SU-DHL-6 (cell line): ENCODE measurements at regions not wholly inside any gene's neighbourhood (a gene's known extent, or its start where the extent isn't known, plus 50 kb on each side); places are given as distances from the start of the nearest gene placed in this dataset.

Experiments used
- H2AFZ ChIP-seq: fragments of 200-600 bp; sonication (generic); 2 replicates; pipeline ENCODE4 v1.6.1; 2014; ENCODE audit warnings: low read depth, mild to moderate bottlenecking, moderate library complexity, mixed read lengths, antibody characterized with exemption, low read length; ENCODE audit not compliant: severe bottlenecking
- H3F3A ChIP-seq: fragments of 200-600 bp; shearing (Covaris generic); 2 replicates; pipeline ENCODE4 v1.6.0; 2016; ENCODE audit warnings: antibody characterized with exemption, mild to moderate bottlenecking; ENCODE audit not compliant: insufficient read depth
- H3K27ac ChIP-seq: fragments of 200-600 bp; sonication (generic); 2 replicates; pipeline ENCODE4 v1.5.1; 2016; ENCODE audit warnings: low read depth, mild to moderate bottlenecking, low read length, moderate library complexity, mixed read lengths
- H3K27me3 ChIP-seq: fragments of 200-600 bp; sonication (generic), shearing (Covaris generic); 2 replicates; pipeline ENCODE4 v1.6.0; 2014; ENCODE audit warnings: mild to moderate bottlenecking, low read length
- H3K36me3 ChIP-seq: fragments of 200-600 bp; sonication (generic); 2 replicates; pipeline ENCODE4 v1.6.1; 2014; ENCODE audit warnings: mild to moderate bottlenecking, low read length, mixed read lengths
- H3K4me2 ChIP-seq: fragments of 300-600, 200-600 bp; shearing (Covaris generic), sonication (generic); 2 replicates; pipeline ENCODE4 v1.6.0; 2014; ENCODE audit warnings: low read length, low read depth, mild to moderate bottlenecking; ENCODE audit not compliant: poor library complexity, severe bottlenecking
- H3K4me3 ChIP-seq: fragments of 200-600 bp; sonication (generic); 2 replicates; pipeline ENCODE4 v1.5.1; 2014; ENCODE audit warnings: antibody characterized with exemption, low read length, mild to moderate bottlenecking, mixed read lengths; ENCODE audit not compliant: insufficient read depth, poor library complexity, severe bottlenecking
- H3K79me2 ChIP-seq: fragments of 200-600 bp; sonication (generic); 2 replicates; pipeline ENCODE4 v1.6.1; 2014; ENCODE audit warnings: mild to moderate bottlenecking, low read length, moderate library complexity; ENCODE audit not compliant: insufficient read depth
- H3K9ac ChIP-seq: fragments of 200-600 bp; sonication (generic); 2 replicates; pipeline ENCODE4 v1.7.0; 2014; ENCODE audit warnings: mild to moderate bottlenecking, low read length
- H3K9me2 ChIP-seq: fragments of 200-600 bp; sonication (generic); replicated peaks from 2 replicates; pipeline ENCODE4 v1.6.1; 2014; ENCODE audit warnings: low read length; ENCODE audit not compliant: insufficient read depth
- H3K9me3 ChIP-seq: fragments of 200-600 bp; sonication (generic); 2 replicates; pipeline ENCODE4 v1.6.1; 2014; ENCODE audit warnings: low read length, mixed read lengths; ENCODE audit not compliant: insufficient read depth
- H4K20me1 ChIP-seq: fragments of 200-600 bp; sonication (generic); 2 replicates; pipeline ENCODE4 v1.6.1; 2014; ENCODE audit warnings: low read depth, mild to moderate bottlenecking, antibody characterized with exemption, low read length, moderate library complexity, mixed read lengths
- CTCF ChIP-seq: fragments of 200-600 bp; sonication (generic); IDR thresholded peaks from one replicate; pipeline ENCODE4 v1.5.1; 2017; ENCODE audit warnings: antibody characterized with exemption, mild to moderate bottlenecking, low read length, moderate library complexity; ENCODE audit not compliant: insufficient read depth, poor library complexity, severe bottlenecking
- EZH2phosphoT487 ChIP-seq: fragments of 200-600 bp; sonication (generic), shearing (Covaris generic); conservative IDR thresholded peaks from 2 replicates; pipeline ENCODE4 v1.6.1; 2018; ENCODE audit warnings: mild to moderate bottlenecking, antibody characterized with exemption, low read length, moderate library complexity, mixed read lengths

GRCh38 chr4:138696058-138696457 is 319.5 kb upstream of the NOCT start:
- Histone ChIP-seq H3K9me2 (no peaks in the 10 kb centered on the region), H3K36me3 (no peaks in the 10 kb centered on the region), H3K27ac (no peak overlapping the region), H3K79me2 (no peaks in the 10 kb centered on the region), H2AFZ (no peak overlapping the region), H3F3A (no peaks in the 10 kb centered on the region), H3K9ac (no peak overlapping the region), H3K27me3 (no peaks in the 10 kb centered on the region), H3K4me2 (no peak overlapping the region), H3K4me3 (no peak overlapping the region), H4K20me1 (no peaks in the 10 kb centered on the region), H3K9me3 (no peaks in the 10 kb centered on the region)
- no peak for TF ChIP-seq EZH2phosphoT487
- TF ChIP-seq CTCF, result no peak

- no peak overlapping the region for H3K4me3 ChIP-seq
- no peak for TF ChIP-seq EZH2phosphoT487
- TF ChIP-seq CTCF, result no peak
- H3K9ac ChIP-seq, result no peak overlapping the region
- H3K36me3 ChIP-seq, result no peaks in the 10 kb centered on the region
- H4K20me1 ChIP-seq, result no peaks in the 10 kb centered on the region
- H3K79me2 ChIP-seq, result no peaks in the 10 kb centered on the region
- no peak overlapping the region for H2AFZ ChIP-seq
- no peaks in the 10 kb centered on the region for H3F3A ChIP-seq
- no peak overlapping the region for H3K27ac ChIP-seq
- H3K9me2 ChIP-seq, result no peaks in the 10 kb centered on the region
- H3K9me3 ChIP-seq, result no peaks in the 10 kb centered on the region
- H3K27me3 ChIP-seq, result no peaks in the 10 kb centered on the region
- no peak overlapping the region for H3K4me2 ChIP-seq
Measured at GRCh38 chr4:138693526-138693925, 322.1 kb upstream of the NOCT start.

GRCh38 chr4:138692411-138692810 is 323.2 kb upstream of the NOCT start:
- Histone ChIP-seq H3K9me3 (no peaks in the 10 kb centered on the region), H3K9me2 (no peaks in the 10 kb centered on the region), H3K9ac (no peak overlapping the region), H3K79me2 (no peaks in the 10 kb centered on the region), H2AFZ (no peak overlapping the region), H3K4me3 (no peak overlapping the region), H3F3A (no peaks in the 10 kb centered on the region), H4K20me1 (no peaks in the 10 kb centered on the region), H3K27ac (no peak overlapping the region), H3K36me3 (no peaks in the 10 kb centered on the region), H3K4me2 (no peak overlapping the region), H3K27me3 (no peaks in the 10 kb centered on the region)
- no peak for TF ChIP-seq CTCF
- TF ChIP-seq EZH2phosphoT487, result no peak

- no peak overlapping the region for H3K9ac ChIP-seq
- no peaks in the 10 kb centered on the region for H3K27me3 ChIP-seq
- H3K27ac ChIP-seq, result no peak overlapping the region
- H3K9me2 ChIP-seq, result no peaks in the 10 kb centered on the region
- no peak for TF ChIP-seq EZH2phosphoT487
- no peak for TF ChIP-seq CTCF
- H3K36me3 ChIP-seq, result no peaks in the 10 kb centered on the region
- no peaks in the 10 kb centered on the region for H4K20me1 ChIP-seq
- no peaks in the 10 kb centered on the region for H3F3A ChIP-seq
- no peaks in the 10 kb centered on the region for H3K9me3 ChIP-seq
- no peak overlapping the region for H3K4me2 ChIP-seq
- H3K79me2 ChIP-seq, result no peaks in the 10 kb centered on the region
- H3K4me3 ChIP-seq, result no peak overlapping the region
- H2AFZ ChIP-seq, result no peak overlapping the region
Measured at GRCh38 chr4:138689593-138689992, 326.0 kb upstream of the NOCT start.
